GM13976 (cell line): ENCODE measurements at regions not wholly inside any gene's neighbourhood (a gene's known extent, or its start where the extent isn't known, plus 50 kb on each side); places are given as distances from the start of the nearest gene placed in this dataset.

Source experiments
- DNase-seq: peaks from one replicate; pipeline ENCODE4 v3.0.0; 2012; ENCODE audit warnings: low spot score
- CTCF ChIP-seq: IDR thresholded peaks from 2 replicates; pipeline ENCODE4 v1.5.1; 2012; ENCODE audit warnings: borderline replicate concordance, mild to moderate bottlenecking; ENCODE audit not compliant: insufficient read depth; ENCODE audit errors: extremely low read depth, missing control alignments, control extremely low read depth
- in situ Hi-C: fragments of 300-500 bp; cut with MboI; formaldehyde crosslinking; loops from one replicate; pipeline ENCODE4 v1.12.0; 2022; ENCODE audit warnings: low sequenced_read_pairs, mixed read lengths, inconsistent platforms; ENCODE audit not compliant: unreplicated experiment

DNA sequence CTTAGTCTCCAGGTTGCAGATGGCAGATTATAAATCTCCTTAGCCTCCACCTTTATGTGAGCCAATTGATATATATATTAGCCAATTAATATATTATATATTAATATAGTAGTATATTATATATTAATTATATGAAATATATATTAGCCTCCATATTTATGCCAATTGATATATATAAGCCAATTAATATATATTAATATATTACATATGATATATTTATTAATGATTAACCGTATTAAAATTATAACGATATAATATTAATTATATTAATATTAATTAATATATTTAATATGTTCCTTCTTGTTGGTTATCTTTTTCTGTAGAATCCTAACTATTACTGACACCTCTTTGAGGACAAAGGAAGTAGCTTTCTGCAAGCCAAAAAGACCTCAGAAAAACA, 972.5 kb downstream of the GBE1 start:
- no peak for TF ChIP-seq CTCF
- in situ Hi-C loops: no loop called here
- no peak for DNase-seq

- DNase-seq: no peak
- in situ Hi-C loops: no loop called here
- no peak for TF ChIP-seq CTCF
These were observed 975.6 kb downstream of the GBE1 start for GRCh38 chr3:80785875-80786274.

GRCh38 chr3:80785475-80785874, 976.0 kb downstream of the GBE1 start:
- in situ Hi-C loops: no loop called here
- no peak for DNase-seq
- no peak for TF ChIP-seq CTCF

GRCh38 chr3:80771085-80771484, 990.4 kb downstream of the GBE1 start:
- TF ChIP-seq CTCF: no peak
- no peak for DNase-seq
- in situ Hi-C loops: no loop called here

DNA sequence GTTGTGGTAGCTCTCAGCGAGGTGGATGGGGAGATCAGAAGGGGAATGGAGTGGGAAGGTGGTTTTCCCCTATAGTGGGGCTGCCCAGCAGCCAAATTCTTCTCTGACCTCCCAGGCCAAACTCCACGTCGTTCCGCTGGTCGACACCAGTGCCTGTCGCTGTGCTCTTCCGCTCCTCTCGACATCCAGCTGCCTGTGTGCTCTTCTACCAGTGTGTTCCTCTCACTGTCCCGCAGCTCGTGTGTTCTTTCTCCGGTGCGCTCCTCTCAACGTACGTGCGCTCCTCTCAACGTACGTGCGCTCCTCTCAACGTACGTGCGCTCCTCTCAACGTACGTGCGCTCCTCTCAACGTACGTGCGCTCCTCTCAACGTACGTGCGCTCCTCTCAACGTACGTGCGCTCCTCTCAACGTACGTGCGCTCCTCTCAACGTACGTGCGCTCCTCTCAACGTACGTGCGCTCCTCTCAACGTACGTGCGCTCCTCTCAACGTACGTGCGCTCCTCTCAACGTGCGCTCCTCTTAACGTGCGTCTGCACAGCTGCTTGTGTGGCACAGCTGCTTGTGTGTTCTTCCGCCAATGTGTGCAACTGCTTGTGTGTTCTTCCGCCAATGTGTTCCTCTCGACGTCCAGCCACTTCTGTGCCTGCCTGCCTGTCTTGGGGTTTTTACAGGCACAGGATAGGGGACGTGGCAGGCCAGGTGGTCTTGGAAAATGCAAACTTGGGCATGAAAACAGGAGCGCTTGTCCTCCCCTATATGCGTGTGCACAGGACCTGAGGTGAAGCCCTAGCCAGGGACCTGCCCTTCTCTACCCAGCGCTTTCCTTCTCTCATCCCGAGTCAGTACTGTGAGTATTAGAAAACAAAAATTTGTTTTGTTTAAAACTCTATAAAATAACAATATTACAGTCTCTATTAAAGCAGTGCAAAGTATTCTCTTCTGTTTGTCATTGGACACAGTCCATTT, 991.1 kb downstream of the GBE1 start:
- in situ Hi-C loops: no loop called here
- DNase-seq: no peak
- TF ChIP-seq CTCF: no peak

DNA sequence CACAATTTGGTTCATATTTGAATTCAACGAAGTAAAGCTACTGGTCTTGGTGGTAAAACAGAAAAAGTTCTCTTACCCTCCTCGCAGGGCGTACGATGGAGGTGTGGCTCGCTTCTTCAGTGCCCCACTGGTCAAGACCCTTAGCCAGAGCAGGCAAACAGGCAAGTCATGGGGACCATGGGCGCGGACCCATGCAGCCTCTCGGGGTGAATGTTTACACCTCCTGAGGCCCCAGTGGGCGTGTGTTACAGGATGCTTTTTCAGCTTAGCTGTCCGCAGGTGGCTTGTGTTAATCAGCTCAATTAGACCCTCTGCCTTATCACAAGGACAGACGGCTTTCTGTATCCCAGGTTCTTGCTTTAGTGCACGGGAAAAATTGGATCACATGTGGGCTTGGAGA, 991.8 kb downstream of the GBE1 start:
- DNase-seq: no peak

More for the DNA sequence above, 991.8 kb downstream of the GBE1 start:
- TF ChIP-seq CTCF: no peak
- in situ Hi-C loops: no loop called here
